Mucosa of descending colon (tissue), 3 donors: ENCODE measurements at regions not wholly inside any gene's neighbourhood (a gene's known extent, or its start where the extent isn't known, plus 50 kb on each side); places are given as distances from the start of the nearest gene placed in this dataset.

Experiments used
- ATAC-seq: fragments of 200-7000 bp; cut with Tn5 transposase; one replicate; pipeline ENCODE4 v1.9.1; 2020; ENCODE audit warnings: mild to moderate bottlenecking, moderate library complexity
- DNase-seq, 3 donors: peaks; one replicate each; pipeline ENCODE4 v3.0.0-alpha.2; 2020
- H3K36me3 ChIP-seq: fragments of 200-600 bp; one replicate; pipeline ENCODE4 v1.8.0; 2021; ENCODE audit warnings: low read depth, mild to moderate bottlenecking
- H3K4me1 ChIP-seq: fragments of 200-600 bp; one replicate; pipeline ENCODE4 v1.8.0; 2021; ENCODE audit warnings: low read depth, mild to moderate bottlenecking
- H3K4me3 ChIP-seq: fragments of 200-600 bp; one replicate; pipeline ENCODE4 v1.8.0; 2021; ENCODE audit warnings: mild to moderate bottlenecking
- H3K9me3 ChIP-seq: fragments of 200-600 bp; one replicate; pipeline ENCODE4 v1.8.0; 2021; ENCODE audit warnings: mild to moderate bottlenecking
- intact Hi-C, 2 donors: fragments of 100-400 bp; cut with DNase I in 1 of 2; cut with micrococcal nuclease in 1 of 2; formaldehyde crosslinking; loops; one replicate each; pipeline versions ENCODE4 v1.11.0 to v1.11.1; 2022; cut with DNase I, micrococcal nuclease
- TF ChIP-seq, protein P1 (sequence below): fragments of 200-600 bp; IDR thresholded peaks from one replicate; pipeline ENCODE4 v1.8.0; 2022; ENCODE audit warnings: antibody characterized with exemption, mild to moderate bottlenecking
- donor health status: DM: no; HTN: no; CAD: no; lungs with moderate emphysema.
- donor health status: DM: no; HTN: no; CAD: no.
- donor health status: DM: no; HTN: yes; CAD: no.

DNA sequence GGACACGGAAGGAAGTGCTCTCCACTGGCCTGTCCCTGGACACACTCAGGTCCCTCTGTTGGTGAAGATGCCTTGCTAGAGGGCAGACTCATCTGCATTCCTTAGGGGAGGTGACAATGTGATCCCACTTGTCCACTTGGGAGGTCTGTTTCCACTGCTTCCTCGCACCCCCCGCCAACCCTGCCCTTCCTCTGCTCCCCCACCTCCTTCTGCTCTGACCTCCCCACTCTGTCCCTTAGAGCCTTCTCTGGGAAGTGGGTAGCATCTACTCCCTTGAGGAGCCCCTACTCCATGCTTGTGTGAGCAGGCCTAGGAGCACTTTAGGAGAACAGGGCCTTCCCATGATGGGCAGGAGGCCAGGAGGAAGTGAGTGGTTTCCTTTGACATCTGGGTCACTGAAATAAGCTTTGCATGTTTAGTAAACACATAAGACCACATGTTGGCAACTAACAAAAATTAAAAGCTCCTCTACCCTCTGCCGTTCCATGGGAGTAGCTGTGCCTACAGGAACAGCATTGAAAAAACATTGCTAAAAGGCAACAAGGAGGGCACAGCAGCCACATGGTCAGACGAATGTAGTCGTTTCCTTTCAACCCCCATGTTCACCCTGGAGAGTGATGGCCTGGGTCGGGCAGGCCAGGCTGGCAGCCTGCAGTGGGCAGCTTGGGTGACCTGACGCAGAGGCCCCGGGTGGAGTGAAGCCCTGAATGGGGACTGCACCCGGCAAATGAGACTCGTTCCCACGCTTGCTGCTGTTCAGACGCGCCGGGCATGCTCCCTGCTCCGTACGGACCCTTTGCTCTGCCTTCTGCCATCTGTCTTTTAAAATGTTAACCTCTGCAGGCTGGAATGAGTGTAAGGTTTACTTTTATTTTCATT, 634.0 kb downstream of the IRX1 start:
- TF ChIP-seq, protein P1, sequence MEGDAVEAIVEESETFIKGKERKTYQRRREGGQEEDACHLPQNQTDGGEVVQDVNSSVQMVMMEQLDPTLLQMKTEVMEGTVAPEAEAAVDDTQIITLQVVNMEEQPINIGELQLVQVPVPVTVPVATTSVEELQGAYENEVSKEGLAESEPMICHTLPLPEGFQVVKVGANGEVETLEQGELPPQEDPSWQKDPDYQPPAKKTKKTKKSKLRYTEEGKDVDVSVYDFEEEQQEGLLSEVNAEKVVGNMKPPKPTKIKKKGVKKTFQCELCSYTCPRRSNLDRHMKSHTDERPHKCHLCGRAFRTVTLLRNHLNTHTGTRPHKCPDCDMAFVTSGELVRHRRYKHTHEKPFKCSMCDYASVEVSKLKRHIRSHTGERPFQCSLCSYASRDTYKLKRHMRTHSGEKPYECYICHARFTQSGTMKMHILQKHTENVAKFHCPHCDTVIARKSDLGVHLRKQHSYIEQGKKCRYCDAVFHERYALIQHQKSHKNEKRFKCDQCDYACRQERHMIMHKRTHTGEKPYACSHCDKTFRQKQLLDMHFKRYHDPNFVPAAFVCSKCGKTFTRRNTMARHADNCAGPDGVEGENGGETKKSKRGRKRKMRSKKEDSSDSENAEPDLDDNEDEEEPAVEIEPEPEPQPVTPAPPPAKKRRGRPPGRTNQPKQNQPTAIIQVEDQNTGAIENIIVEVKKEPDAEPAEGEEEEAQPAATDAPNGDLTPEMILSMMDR, result no peak
- ATAC-seq, result no peak

GRCh38 chr5:4230471-4230785, 634.8 kb downstream of the IRX1 start:
- Histone ChIP-seq H3K9me3 (peaks cover 27% of the 10 kb centered on the region), H3K36me3 (no peaks in the 10 kb centered on the region), H3K4me3 (no peak overlapping the region), H3K4me1 (no peaks in the 10 kb centered on the region)
- intact Hi-C loops, result no loop called here
- no peak for DNase-seq
- ATAC-seq, result no peak
- TF ChIP-seq, protein P1, result no peak

More for the DNA sequence above, 634.0 kb downstream of the IRX1 start:
- Histone ChIP-seq H3K36me3 (no peaks in the 10 kb centered on the region), H3K4me3 (no peak overlapping the region), H3K9me3 (peaks cover 25% of the 10 kb centered on the region), H3K4me1 (no peaks in the 10 kb centered on the region)
- intact Hi-C loops, result no loop called here
- no peak for DNase-seq

DNA sequence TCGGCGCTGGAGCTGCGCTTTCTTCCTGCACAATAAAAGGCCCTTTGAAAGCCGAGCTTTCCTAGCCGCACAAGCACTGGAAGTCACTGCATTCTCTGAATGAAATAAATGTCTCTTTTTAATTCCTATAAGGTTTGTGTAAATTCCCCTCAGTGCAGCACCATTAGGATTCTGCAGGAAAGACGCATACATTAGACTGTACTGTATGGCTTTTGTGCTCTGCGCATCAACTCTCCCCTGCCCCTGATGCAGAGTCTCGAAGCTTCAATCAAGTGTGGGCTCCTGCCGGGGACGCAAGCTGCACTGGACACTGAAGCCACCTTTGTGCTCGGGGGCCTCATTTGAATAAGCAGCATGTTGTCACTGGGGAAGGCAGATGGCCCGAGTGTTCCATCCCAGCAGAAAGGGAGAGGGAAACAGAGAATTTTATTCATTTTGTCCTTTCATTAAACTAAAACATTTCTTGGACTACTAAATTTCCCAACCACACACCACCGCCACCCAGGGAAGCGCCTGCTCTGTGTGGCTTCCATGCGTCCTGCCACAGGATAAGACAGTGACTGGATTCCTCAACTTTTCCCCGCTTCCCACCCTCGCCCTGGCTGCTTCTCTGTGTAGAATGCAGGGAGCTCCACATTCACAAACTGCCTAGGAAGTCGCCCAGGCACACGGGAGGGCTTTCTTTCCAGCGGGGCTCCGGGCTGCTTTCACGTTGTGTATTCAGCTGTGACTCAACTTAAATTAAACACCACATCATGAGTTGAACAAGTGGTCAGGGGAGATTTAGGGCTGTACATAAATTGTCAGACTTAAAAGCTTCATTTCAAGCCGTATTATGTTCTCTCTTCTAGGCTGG, 635.4 kb downstream of the IRX1 start:
- TF ChIP-seq, protein P1, result no peak
- intact Hi-C loops, result no loop called here

DNA sequence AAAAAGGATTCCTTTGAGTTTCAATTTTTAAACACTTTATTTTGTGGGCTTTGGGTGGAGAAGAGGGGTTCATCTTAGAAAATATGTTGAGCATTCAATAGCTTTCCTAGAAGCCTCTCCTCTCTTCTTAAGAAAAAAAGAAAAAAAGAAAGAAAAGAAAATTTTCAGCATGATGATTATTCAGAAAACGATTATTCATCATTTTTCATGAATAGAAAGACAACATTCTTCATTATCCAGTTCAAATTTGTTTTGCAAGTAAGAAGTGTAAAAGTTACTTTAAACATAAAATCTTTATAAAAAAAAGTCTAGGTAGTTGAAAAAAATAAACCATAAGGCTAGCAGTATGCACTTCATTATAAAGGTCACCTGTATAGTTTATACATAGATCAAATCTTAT, 636.5 kb downstream of the IRX1 start:
- TF ChIP-seq, protein P1, result no peak
- DNase-seq, result no peak
- intact Hi-C loops, result no loop called here
- peaks cover 27% of the 10 kb centered on the region for H3K9me3 ChIP-seq
- ATAC-seq, result no peak
- H3K36me3 ChIP-seq, result no peaks in the 10 kb centered on the region
- no peaks in the 10 kb centered on the region for H3K4me1 ChIP-seq
- no peak overlapping the region for H3K4me3 ChIP-seq

More for the DNA sequence above, 635.4 kb downstream of the IRX1 start:
- no peak overlapping the region for H3K4me3 ChIP-seq
- ATAC-seq (no peak), DNase-seq (no peak)
- peaks cover 27% of the 10 kb centered on the region for H3K9me3 ChIP-seq
- no peaks in the 10 kb centered on the region for H3K36me3 ChIP-seq
- H3K4me1 ChIP-seq, result no peaks in the 10 kb centered on the region

GRCh38 chr5:4233671-4234070, 638.0 kb downstream of the IRX1 start:
- Histone ChIP-seq H3K9me3 (peaks cover 32% of the 10 kb centered on the region), H3K4me3 (no peak overlapping the region), H3K4me1 (no peaks in the 10 kb centered on the region), H3K36me3 (no peaks in the 10 kb centered on the region)
- TF ChIP-seq, protein P1, result no peak
- DNase-seq, result no peak
- no peak for ATAC-seq
- intact Hi-C loops, result no loop called here
